ENCODE measurements at regions not wholly inside any gene's neighbourhood (a gene's known extent, or its start where the extent isn't known, plus 50 kb on each side); places are given as distances from the start of the nearest gene placed in this dataset.
"Not testable (repeated sequence)": the region's sequence is repeated elsewhere in the genome, so short reads cannot be mapped to it uniquely, and the experiment has no call there.

GRCh38 chr10:85402541-85402940 is 964.1 kb downstream of the GRID1 start:
- no peak overlapping the region for H3K4me3 Mint-ChIP-seq
- no peaks in the 10 kb centered on the region for H3K27me3 Mint-ChIP-seq
- no peak overlapping the region for H3K27ac Mint-ChIP-seq
- H3K4me1 Mint-ChIP-seq, result no peaks in the 10 kb centered on the region
- H3K9me3 Mint-ChIP-seq, result no peaks in the 10 kb centered on the region
- no peaks in the 10 kb centered on the region for H3K36me3 Mint-ChIP-seq

GRCh38 chr10:85407088-85407487 is 959.5 kb downstream of the GRID1 start:
- Mint-ChIP-seq H3K4me3 (no peak overlapping the region), H3K27me3 (peaks cover 2% of the 10 kb centered on the region), H3K4me1 (no peaks in the 10 kb centered on the region), H3K36me3 (peaks cover 2% of the 10 kb centered on the region), H3K27ac (no peak overlapping the region), H3K9me3 (peaks cover 5% of the 10 kb centered on the region)

GRCh38 chr10:85408388-85408787 is 958.2 kb downstream of the GRID1 start:
- Mint-ChIP-seq H3K4me3 (no peak overlapping the region), H3K9me3 (peaks cover 5% of the 10 kb centered on the region), H3K27me3 (peaks cover 4% of the 10 kb centered on the region), H3K36me3 (peaks cover 2% of the 10 kb centered on the region), H3K27ac (no peak overlapping the region), H3K4me1 (no peaks in the 10 kb centered on the region)

DNA sequence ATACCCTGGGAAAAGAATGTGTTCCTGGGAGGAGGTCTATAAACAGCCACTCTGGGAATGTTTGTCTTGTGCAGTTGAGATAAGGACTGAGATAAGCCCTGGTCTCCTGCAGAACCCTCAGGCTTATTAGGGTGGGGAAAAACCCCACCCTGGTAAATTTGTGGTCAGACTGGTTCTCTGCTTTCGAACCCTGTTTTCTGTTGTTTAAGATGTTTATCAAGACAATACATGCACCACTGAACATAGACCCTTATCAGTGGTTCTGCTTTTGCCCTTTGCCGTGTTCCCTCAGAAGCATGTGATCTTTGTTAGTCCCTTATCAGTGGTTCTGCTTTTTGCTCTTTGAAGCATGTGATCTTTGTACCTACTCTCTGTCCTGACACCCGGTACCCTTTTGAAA is 956.0 kb downstream of the GRID1 start:
- not testable (repeated sequence) for H3K9me3 Mint-ChIP-seq, H3K27me3 Mint-ChIP-seq, H3K4me1 Mint-ChIP-seq, H3K36me3 Mint-ChIP-seq, H3K27ac Mint-ChIP-seq, H3K4me3 Mint-ChIP-seq

DNA sequence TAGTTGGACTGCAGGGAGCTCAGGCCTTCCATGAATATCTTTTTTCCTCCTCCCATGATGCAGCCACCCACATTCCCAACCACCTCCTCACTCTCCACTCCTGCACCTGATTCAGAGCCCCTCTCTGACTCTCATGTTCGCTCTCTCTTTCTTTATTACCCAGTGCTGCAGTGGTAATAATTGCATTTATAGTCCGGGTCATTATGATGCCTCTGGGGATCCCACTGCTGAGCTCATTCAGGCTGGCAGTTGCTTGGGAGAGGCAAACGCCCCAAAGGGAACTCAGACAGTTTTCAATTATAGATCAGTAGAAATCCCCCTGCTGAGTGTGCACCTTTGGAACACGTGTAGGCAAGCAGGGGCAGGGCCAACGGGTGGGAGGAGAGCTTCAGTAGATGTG is 953.0 kb downstream of the GRID1 start:
- H3K27me3 Mint-ChIP-seq, result peaks cover 6% of the 10 kb centered on the region
- H3K4me3 Mint-ChIP-seq, result no peak overlapping the region
- peaks cover 2% of the 10 kb centered on the region for H3K36me3 Mint-ChIP-seq
- H3K27ac Mint-ChIP-seq, result no peak overlapping the region
- peaks cover 9% of the 10 kb centered on the region for H3K9me3 Mint-ChIP-seq
- H3K4me1 Mint-ChIP-seq, result no peaks in the 10 kb centered on the region

- Mint-ChIP-seq H3K4me1 (no peaks in the 10 kb centered on the region), H3K27me3 (no peaks in the 10 kb centered on the region), H3K27ac (no peak overlapping the region), H3K36me3 (no peaks in the 10 kb centered on the region), H3K4me3 (no peak overlapping the region), H3K9me3 (no peaks in the 10 kb centered on the region)
Measured at GRCh38 chr10:85420501-85421191, 945.9 kb downstream of the GRID1 start.

- Mint-ChIP-seq H3K27me3 (no peaks in the 10 kb centered on the region), H3K4me3 (no peak overlapping the region), H3K27ac (no peak overlapping the region), H3K9me3 (no peaks in the 10 kb centered on the region), H3K4me1 (no peaks in the 10 kb centered on the region), H3K36me3 (no peaks in the 10 kb centered on the region)
Measured at GRCh38 chr10:85421421-85421820, 945.2 kb downstream of the GRID1 start.

- Mint-ChIP-seq H3K27ac (no peak overlapping the region), H3K9me3 (no peaks in the 10 kb centered on the region), H3K36me3 (no peaks in the 10 kb centered on the region), H3K27me3 (peaks cover 3% of the 10 kb centered on the region), H3K4me1 (no peaks in the 10 kb centered on the region), H3K4me3 (no peak overlapping the region)
Measured at GRCh38 chr10:85429126-85429525, 937.5 kb downstream of the GRID1 start.

GRCh38 chr10:85430991-85431390 is 935.6 kb downstream of the GRID1 start:
- Mint-ChIP-seq H3K9me3 (no peaks in the 10 kb centered on the region), H3K4me1 (no peaks in the 10 kb centered on the region), H3K27ac (no peak overlapping the region), H3K4me3 (no peak overlapping the region), H3K27me3 (peaks cover 3% of the 10 kb centered on the region), H3K36me3 (no peaks in the 10 kb centered on the region)

GRCh38 chr10:85433248-85433647 is 933.3 kb downstream of the GRID1 start:
- H3K27ac Mint-ChIP-seq, result no peak overlapping the region
- no peaks in the 10 kb centered on the region for H3K36me3 Mint-ChIP-seq
- peaks cover 5% of the 10 kb centered on the region for H3K27me3 Mint-ChIP-seq
- H3K4me3 Mint-ChIP-seq, result no peak overlapping the region
- no peaks in the 10 kb centered on the region for H3K9me3 Mint-ChIP-seq
- no peaks in the 10 kb centered on the region for H3K4me1 Mint-ChIP-seq

GRCh38 chr10:85444868-85445267 is 921.7 kb downstream of the GRID1 start:
- Mint-ChIP-seq H3K36me3 (no peaks in the 10 kb centered on the region), H3K27ac (no peak overlapping the region), H3K4me1 (no peaks in the 10 kb centered on the region), H3K9me3 (no peaks in the 10 kb centered on the region), H3K4me3 (no peak overlapping the region), H3K27me3 (peaks cover 1% of the 10 kb centered on the region)

DNA sequence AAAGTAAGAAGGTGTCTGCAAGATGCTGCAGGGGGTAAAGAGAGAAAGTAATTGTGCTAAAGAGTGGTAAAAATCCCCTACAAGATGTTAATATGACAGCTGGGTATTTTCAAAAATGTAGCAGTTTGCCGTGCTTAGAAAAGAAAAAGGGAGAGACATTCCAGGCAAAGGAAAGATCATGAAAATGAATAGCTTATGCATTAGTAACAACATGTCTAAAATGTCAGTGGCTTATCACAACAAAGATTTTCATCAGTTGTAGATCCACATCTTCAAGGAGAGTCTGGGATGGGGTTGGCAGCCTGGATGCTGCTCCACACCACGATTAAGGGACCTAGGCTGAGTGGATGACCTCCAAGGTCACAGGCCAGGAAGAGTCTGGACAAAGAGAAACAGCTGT is 920.9 kb downstream of the GRID1 start:
- no peak overlapping the region for H3K4me3 Mint-ChIP-seq
- no peaks in the 10 kb centered on the region for H3K36me3 Mint-ChIP-seq
- no peaks in the 10 kb centered on the region for H3K9me3 Mint-ChIP-seq
- no peaks in the 10 kb centered on the region for H3K4me1 Mint-ChIP-seq
- H3K27ac Mint-ChIP-seq, result no peak overlapping the region
- peaks cover 1% of the 10 kb centered on the region for H3K27me3 Mint-ChIP-seq

DNA sequence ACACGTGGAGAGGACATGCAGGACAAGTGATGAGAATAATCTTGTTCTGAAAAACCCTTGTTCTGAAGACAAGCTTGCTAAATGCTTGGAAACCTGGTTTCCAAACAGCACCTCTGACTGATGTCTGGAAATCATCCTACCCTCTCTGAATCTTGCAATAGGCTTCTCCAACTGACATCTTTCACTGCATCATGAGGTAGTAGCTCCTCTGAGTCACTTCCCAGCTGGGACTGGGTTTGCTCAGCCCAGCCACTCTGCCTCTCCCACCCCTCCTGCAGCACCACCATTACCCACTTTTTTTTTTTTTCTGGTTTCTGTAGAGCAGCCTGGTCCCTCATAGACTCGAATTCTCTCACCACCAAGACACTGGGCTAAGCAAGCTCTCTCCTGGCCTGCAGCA is 919.8 kb downstream of the GRID1 start:
- no peaks in the 10 kb centered on the region for H3K27me3 Mint-ChIP-seq
- H3K4me1 Mint-ChIP-seq, result no peaks in the 10 kb centered on the region
- no peaks in the 10 kb centered on the region for H3K9me3 Mint-ChIP-seq
- H3K4me3 Mint-ChIP-seq, result no peak overlapping the region
- no peaks in the 10 kb centered on the region for H3K36me3 Mint-ChIP-seq
- no peak overlapping the region for H3K27ac Mint-ChIP-seq

DNA sequence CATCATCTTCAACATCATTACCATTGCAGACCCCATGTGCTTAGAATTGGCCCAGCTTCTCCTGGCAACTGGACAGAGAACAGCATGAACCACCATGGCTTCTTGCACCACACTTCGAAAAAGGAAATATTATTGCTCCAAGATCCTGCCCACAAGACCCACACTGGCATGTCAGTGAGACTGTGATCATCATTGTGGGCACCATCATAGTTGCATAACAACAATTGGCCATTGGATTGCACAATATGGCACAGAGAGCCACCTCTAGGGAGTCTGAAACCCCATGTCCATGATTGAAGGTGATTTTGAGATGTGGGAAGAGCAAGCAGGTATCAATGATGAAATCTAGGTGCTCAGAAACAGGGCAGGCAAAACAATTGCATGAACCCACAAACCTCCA is 918.9 kb downstream of the GRID1 start:
- H3K27ac Mint-ChIP-seq, result no peak overlapping the region
- no peak overlapping the region for H3K4me3 Mint-ChIP-seq
- no peaks in the 10 kb centered on the region for H3K36me3 Mint-ChIP-seq
- no peaks in the 10 kb centered on the region for H3K4me1 Mint-ChIP-seq
- H3K27me3 Mint-ChIP-seq, result peaks cover 3% of the 10 kb centered on the region
- H3K9me3 Mint-ChIP-seq, result no peaks in the 10 kb centered on the region

GRCh38 chr10:85448716-85449115 is 917.9 kb downstream of the GRID1 start:
- Mint-ChIP-seq H3K4me1 (no peaks in the 10 kb centered on the region), H3K9me3 (no peaks in the 10 kb centered on the region), H3K27me3 (peaks cover 3% of the 10 kb centered on the region), H3K4me3 (no peak overlapping the region), H3K27ac (no peak overlapping the region), H3K36me3 (no peaks in the 10 kb centered on the region)

GRCh38 chr10:85454386-85454785 is 912.2 kb downstream of the GRID1 start:
- Mint-ChIP-seq H3K9me3 (no peaks in the 10 kb centered on the region), H3K27ac (no peak overlapping the region)

GRCh38 chr10:85457191-85457590 is 909.4 kb downstream of the GRID1 start:
- no peak overlapping the region for H3K4me3 Mint-ChIP-seq
- H3K27ac Mint-ChIP-seq, result no peak overlapping the region
- H3K4me1 Mint-ChIP-seq, result no peaks in the 10 kb centered on the region
- no peaks in the 10 kb centered on the region for H3K36me3 Mint-ChIP-seq
- H3K27me3 Mint-ChIP-seq, result peaks cover 3% of the 10 kb centered on the region
- no peaks in the 10 kb centered on the region for H3K9me3 Mint-ChIP-seq

More at GRCh38 chr10:85454386-85454785, 912.2 kb downstream of the GRID1 start:
- Mint-ChIP-seq H3K4me1 (no peaks in the 10 kb centered on the region), H3K36me3 (no peaks in the 10 kb centered on the region), H3K27me3 (peaks cover 5% of the 10 kb centered on the region), H3K4me3 (no peak overlapping the region)
